NCI-H2171 treated with DMSO at 0.1 percent for 48 hours (cell line): ENCODE measurements at regions not wholly inside any gene's neighbourhood (a gene's known extent, or its start where the extent isn't known, plus 50 kb on each side); places are given as distances from the start of the nearest gene placed in this dataset.
"Not testable (repeated sequence)": the region's sequence is repeated elsewhere in the genome, so short reads cannot be mapped to it uniquely, and the experiment has no call there.

Experiments
- DNase-seq: peaks from one replicate; lab custom pipeline; 2025; lab: John Stamatoyannopoulos, UW

DNA sequence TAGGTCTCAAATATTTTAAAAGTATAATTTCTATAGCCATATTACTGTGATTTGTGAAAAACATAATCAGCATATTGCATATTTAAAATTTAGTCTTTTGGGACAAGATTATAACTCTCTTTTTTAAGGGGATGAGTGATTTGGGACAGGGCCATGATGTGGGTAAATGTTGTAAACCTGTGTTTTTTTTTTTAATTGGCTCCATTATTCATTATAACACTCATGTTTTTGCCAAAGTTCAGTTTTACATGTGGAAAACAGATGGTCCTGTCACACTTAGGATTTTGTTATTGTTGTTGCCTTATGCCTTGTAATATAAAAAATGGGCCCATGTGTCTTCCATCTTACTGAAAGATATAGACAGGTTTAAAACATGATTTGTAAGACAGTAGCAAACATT, 1413.5 kb upstream of the RAG2 start:
- DNase-seq = no peak

DNA sequence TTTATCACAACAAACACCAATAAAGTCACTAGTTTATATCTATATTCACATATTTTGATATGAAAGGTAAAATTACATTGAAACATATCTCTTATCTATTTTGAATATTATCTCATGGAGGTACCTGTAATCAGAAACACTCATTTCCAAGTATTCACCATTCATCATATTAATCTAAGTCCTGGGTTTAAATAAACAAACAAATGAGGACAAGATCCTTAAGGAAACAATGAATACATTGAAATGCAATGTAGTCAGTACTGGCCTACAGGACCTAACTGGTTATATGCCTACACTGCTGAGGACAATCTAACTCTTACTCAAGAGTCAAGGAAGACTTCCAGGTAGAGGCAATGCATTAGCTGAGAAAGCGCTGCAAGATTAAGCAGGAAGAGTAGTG, 1411.9 kb upstream of the RAG2 start:
- DNase-seq = no peak

DNA sequence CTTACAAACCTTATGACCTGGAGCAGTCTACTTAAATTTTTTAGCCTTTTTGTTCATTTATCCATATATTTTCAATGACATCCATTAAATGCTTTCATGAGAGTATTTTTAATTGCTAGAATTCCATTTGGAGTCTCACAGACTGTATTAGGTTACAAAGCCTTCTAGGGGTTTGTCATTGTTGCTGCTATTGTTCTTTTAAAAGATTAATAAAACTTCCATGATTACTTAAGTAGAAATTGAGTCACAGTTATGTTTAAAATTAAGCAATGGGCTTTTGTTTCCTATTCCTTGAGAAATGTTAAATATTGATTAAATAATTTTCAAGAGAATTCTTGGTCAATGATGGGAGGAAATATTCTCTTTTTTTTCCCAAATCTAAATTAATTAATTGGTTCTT, 1408.4 kb upstream of the RAG2 start:
- no peak for DNase-seq

DNA sequence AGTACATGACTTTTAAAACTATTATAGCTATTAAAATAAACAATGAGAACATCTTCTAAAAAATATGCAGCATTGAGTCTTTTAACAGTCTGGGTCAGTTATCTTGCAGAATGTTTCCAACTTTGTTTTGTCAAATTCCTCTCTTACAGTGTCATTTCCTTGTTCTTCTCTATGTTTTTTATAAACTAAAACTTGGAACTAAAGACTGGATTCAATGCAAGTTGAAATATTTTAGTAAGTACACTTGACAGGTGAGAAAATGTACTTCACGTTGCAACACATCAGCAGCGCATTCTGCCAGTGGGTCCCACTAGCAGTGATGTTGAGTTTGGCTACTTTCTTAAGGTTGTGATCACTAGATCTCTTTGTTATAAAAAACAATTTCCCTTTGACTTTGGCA, 1407.6 kb upstream of the RAG2 start:
- DNase-seq = no peak

DNA sequence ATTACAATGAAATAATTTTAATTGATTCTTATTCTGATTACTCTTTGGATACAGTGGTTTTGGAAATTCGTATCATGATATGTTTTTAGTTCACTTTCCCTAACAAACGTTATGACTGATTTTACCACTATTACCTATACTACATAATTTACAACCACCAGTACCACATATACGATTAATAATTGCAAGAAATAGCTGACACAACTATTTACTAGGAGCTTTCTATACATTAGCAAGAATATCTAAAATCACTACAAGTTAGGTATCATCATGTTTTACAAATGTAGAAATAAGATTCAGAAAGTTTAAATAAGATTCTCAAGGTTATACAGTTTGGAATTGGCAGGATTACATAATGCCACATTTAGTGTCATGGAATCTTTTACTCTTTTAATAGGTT, 1401.1 kb upstream of the RAG2 start:
- DNase-seq = no peak

DNA sequence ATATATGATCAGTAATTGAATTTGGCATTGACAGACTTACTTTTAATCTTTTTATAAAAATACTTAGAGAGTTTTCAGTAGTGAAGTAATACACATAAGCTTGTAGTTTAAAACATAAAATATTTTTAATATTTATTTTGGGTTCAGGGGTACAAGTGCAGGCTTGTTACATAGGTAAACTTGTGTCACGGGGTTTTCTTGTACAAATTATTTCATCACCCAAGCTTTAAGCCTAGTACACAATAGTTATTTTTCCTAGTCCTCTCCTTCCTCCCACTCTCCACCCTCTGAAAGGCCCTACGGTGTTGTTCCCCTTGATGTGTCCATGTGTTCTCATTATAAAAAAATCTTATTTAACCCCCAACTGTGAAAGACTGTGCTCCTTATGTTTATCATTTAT, 1397.8 kb upstream of the RAG2 start:
- no peak for DNase-seq

DNA sequence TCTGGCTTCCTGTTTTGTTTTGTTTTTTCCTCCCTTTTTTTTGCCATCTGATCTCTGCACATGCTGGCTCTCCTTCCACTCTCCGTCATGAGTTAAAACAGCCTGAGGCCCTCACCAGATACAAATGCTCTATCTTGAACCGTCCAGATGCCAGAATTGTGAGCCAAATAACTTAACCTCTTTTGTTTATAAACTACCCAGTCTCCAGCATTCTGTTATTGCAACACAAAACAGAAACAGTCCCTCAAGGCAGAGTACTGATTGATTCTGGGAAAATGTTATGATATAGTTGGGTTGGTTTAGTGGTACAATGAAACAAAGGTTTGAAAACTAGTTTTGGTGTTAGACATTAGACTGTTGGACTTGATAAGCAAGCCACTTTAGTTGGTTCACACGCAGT, 1390.0 kb upstream of the RAG2 start:
- DNase-seq = no peak

DNA sequence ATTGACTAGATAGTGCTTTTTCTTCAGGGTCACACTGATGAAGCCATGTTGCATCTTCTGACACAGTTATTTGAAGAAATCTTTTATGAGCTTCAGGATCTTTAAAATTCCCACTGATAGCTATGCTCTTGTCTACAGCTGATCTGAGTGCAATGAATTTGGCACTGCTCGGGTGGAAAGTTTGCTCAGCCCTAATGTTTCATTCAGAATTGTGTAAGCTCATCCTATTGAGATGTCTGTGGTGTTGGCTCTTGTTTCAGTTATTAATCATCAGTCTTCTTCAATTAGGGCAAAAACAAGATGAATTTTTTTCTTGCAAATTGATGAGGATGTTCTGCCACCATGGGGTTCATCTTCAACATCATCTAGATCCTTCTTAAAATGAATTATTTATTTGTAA, 1387.0 kb upstream of the RAG2 start:
- no peak for DNase-seq

DNA sequence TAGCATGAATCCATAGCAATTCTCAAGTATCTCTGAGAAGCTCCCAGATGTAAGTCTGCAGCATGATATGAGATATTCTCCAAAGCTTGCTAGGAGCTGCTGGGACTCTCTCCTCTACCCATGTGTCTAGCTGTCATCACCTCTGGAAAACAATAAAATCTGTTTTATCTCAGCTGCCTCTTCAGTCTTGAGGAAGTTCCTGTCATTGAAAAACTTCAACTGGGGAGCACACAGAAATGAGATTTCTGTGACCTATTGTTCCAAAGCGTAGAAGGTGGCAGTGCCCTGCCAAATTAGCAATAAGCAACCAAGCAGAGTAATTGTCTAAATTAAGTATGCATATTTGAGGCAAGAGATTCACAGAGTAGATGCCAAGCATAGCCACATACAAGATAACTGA, 1380.6 kb upstream of the RAG2 start:
- DNase-seq = no peak

DNA sequence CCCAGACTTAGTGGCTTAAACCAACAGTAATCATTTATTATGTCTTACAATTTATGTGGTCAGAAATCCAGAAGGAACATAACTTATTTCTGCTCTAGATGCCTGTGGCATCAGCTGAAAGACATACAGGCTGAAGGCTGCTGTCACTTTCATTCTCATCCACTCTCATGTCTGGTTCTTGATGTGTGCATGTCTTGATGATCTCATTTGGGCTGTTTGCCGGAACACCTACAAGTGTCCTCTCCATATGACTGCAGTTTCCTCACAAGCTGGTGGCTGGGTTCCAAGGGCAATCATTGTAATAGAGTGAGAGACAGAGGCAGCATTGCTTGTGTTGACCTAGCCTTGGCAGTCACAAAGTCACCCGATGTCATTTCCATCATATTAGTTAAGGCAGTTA, 1375.9 kb upstream of the RAG2 start:
- DNase-seq = no peak

DNA sequence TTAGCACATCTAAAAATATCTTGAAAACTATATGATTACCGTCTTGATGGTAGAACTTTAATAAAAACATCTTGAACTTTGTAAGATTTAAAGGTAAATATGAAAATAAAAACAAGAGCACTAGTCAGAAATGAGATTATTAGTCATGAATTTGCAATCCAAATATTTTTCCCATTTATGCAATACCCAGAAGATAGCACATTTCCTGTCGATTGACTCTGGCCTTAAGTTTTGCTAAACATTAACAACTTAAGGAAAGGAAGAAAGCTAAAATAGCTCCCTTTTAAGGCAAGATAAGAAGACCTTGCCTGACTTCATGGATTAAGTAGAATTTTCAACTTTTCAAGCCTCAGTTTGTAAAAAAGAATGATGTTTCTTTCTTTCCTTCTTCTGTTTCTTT, 1374.7 kb upstream of the RAG2 start:
- no peak for DNase-seq

DNA sequence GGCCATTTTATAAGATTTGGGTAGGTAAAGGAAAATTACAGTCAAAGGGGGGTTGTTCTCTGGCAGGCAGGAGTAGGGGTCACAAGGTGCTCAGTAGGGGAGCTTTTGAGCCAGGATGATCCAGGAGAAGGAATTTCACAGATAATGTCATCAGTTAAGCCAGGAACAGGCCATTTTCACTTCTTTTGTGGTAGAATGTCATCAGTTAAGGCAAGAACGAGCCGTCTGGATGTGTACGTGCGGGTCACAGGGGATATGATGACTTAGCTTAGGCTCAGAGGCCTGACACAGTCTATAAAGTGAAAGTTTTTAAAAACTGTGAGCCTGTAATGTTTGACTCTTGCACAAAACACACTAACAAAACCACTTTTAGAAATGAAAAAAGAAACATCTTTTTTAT, 1371.3 kb upstream of the RAG2 start:
- DNase-seq = not testable (repeated sequence)

DNA sequence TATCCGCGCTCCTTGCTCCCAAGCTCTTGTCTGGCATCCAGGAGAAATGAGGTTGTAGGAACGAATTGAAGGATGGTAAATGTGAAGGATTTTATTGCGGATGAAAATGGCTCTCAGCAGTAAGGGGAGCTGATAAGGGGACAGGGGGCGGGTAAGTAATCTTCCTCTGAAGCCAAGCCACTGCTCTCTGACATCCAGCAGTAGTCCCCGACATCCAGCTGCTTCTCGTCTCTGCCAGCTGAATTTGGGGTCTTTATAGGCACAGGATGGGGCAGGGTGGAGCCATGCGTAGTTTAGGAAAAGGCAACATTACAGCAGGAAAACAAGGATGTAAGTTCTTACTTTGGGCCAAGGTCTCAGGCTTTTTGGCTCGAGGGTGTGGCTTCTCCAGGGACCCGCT, 1370.1 kb upstream of the RAG2 start:
- DNase-seq = no peak

DNA sequence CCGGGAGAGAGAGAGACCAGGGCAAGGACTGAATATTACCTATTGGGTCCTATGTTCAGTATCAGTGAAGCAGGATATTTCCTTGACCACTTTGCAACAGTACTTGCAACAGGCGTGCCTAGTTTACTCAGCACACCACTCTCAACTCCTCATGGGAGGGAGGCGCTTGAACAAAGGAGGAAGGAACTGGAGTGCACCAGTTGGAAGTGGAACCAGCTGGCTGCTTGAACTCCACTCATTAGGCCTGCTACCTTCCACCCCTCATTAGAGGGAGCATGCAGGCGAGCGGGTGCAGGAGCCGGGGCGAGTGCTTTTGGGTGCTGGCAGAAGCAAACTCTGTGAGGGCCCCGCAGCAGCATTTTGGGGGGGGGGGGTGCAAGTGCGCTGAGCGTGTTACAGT, 1369.6 kb upstream of the RAG2 start:
- no peak for DNase-seq

DNA sequence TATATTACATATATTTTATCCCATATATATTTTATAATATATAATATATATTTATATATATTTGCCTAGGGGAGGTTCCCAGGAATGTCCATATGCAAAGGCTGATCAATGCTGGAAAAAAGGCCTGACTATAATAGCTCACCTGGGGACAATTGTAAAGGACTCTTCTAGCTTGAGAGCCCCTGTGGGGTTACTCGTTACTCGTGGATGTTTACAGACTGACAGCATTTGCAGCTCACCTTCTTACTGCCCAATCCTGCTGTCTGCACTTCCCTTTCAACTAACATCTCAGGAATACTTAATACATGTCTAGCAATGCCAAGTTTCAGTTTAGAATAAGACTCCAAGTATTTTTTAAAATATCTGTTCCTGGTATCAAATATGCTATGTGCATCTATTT, 1365.4 kb upstream of the RAG2 start:
- DNase-seq = no peak

DNA sequence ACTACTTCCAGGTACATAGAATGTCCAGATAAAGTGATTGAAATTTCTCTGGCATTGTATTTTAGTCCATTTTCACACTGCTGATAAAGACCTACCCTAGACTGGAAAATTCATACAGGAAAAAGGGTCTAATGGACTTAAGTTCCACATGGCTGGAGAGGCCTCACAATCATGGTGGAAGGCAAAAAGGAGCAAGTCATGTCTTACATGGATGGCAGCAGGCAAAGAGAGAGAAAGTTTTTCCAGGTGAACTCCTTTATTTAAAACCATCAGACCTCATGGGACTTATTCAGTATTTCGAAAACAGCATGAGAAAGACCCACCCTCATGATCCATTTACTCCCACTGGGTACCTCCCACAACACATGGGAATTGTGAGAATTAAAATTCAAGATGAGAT, 1359.7 kb upstream of the RAG2 start:
- DNase-seq = no peak

DNA sequence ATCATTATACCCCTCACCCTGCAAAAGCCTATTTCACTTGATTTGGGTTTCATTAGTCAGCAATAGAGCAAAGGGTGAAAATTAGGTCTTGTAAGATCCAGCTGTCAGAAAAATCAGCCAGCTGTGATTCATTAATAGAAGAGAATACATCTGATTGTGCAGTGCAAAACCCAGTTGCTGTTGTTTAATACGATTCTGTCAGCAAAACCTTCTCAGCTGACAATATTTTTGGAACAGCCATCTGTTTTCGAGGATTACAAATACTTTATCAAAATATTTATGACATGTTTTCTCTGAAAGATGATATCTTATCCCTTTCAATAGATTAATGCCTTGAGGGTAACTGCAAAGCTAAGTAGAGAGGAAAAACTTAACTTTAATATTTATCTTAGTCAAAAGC, 1354.0 kb upstream of the RAG2 start:
- no peak for DNase-seq

DNA sequence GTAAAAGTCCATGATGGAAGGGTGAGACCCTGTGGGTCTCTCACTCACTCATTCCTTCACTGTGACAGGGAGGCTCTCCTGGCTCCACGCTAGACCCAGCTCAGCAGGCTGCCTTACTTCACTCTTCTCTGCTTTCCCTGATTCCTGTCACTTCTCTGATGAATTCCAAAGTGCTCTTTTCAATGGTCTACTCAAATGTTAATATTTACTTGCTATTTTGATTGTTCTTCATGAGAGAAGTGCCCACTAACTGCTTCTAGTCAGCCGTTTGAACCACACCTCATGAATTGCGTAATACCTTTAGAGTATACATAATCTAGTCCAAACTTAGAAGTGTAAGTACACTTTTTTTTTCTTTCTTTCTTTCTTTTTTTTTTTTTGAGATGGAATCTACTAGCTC, 1350.2 kb upstream of the RAG2 start:
- no peak for DNase-seq

DNA sequence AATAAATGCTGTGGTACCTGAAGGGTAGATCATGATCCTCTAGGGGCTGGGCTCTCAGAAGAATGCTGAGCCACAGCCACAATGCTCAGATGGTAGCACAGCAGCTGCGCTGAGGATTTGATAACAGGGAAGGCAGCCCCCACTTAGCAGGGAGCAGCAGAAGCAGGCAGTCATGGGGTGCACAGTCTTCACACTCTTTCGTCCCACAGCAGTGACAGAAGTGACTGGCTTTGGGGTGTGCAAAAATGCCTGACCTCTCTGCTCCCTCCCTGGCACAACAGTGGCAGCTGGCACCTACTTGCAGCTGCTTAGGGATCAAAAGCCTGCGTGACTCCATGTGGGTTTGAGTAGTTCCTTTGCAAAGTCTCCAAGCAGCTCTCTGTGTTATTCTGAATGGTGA, 1349.8 kb upstream of the RAG2 start:
- DNase-seq = no peak

DNA sequence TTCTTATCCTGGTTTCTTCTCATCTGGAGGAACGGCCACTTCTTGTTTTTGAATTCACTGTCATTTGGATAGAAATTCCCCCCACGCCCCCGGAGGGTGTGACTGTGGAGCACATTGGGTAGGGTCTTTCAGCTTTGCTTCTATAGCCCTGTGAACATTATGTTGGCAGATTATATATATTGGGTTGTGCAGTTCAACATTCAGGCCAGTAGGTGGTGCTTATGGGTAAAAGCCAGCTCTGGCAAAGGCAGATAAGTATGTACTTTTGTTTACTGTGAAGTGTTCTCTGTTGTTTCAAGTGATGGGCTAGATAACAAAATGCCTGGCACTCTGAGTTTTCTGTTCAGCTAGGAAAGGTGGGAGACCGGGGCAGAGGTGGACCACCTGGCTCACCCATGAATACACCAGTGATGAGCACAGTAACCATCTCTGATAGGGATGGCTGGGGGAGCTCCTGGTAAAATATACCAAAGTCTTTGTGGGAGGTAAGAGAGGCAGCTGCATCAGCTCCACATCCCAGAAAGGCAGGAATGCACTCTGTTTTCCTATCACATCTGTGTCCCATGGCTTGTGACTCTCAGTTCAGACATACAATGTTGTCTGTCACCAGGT, 1348.2 kb upstream of the RAG2 start:
- peak; percentile 24 for DNase-seq

DNA sequence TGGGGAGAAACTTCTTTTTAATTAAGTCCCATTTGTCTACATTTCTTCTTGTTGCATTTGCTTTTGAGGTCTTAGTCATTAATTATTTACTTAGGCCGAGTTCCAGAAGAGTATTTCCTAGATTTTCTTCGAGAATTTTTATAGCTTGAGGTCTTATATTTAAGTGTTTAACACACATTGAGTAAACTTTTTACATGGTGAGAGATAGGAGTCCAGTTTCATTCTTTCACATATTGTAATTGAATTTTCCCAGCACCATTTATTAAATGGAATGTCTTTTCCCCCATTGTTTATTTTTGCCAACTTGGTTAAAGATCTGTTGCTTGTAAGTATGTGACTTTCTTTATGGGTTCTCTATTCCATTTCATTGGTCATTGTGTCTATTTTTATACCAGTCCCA, 1344.0 kb upstream of the RAG2 start:
- DNase-seq = no peak

DNA sequence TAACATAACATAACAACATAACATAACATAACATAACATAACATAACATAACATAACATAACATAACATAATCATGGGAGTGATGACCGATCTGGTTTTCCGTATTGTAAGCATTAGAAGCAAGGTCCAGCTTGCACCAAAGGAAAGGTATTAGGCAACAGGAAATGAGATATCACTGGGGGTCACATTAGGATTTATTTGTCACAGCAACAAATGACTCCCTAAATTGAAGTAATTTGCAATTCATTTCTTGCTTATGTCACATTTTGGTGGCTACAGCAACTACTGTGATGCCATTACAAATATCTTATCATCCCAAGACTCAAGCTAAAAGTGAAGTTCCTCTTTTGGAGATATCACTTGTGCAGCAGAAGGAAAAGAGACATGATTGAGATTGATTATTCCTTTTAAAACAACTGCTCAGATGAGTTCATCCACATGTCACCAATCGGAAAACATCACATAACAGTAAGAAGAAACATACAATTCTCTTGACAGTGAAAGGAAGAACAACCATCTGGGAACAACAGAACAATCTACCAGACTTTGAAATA, 1331.1 kb upstream of the RAG2 start:
- DNase-seq = no peak

DNA sequence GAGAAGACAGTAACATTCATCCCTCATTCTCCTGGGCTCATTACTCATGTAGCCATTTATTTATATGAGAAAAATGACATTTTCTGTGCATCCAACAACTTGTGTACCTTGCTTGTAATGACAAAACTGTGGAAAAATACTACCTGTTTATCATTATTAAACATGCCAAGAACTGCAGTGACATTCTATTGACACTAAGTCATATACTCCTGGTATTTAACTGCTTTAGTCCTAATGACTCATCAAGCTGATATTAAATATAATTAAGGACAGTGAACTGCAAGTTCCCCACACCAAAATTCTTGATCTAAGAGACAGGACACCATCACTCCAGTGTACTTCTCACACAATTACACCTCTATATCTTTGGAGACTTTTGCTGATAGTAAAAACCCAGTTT, 1328.7 kb upstream of the RAG2 start:
- no peak for DNase-seq

DNA sequence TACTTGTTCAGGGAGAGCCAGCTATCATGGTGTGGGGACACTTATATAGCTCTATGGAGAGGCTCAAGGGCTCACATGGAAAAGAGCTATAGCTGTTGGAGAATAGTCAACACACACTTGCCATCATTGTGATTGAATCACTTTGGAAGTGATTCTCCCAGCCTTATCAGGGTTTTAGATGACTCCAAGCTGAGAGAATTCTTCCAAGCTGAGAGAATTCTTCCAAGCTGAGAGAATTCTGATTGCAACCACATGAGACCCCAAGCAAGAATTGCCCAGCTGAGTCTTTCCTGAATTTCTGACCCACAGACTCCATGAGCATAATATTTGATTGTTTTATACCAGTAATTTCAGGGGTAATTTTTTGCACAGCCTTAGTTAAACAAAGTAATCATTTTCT, 1318.3 kb upstream of the RAG2 start:
- DNase-seq = no peak

DNA sequence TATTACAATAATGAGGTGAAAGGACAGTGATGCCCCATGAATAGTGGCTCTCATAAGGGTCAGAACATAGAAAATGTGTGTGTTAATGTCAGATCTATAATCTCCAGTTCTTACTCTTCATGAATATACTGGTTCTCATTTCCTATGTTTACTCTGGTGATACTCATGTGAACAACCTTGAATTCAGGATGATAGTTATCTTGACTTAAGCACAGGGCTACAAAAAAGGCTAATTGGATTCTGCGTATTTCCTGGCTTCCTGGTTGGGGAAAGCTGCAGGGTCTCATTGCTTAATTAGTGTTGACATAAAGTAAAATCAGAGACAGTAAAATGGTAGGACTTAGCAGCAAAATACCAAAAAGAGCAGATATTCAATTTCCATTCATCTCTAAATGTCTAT, 1316.8 kb upstream of the RAG2 start:
- no peak for DNase-seq
